ENCODE measurements at regions not wholly inside any gene's neighbourhood (a gene's known extent, or its start where the extent isn't known, plus 50 kb on each side); places are given as distances from the start of the nearest gene placed in this dataset.

DNA sequence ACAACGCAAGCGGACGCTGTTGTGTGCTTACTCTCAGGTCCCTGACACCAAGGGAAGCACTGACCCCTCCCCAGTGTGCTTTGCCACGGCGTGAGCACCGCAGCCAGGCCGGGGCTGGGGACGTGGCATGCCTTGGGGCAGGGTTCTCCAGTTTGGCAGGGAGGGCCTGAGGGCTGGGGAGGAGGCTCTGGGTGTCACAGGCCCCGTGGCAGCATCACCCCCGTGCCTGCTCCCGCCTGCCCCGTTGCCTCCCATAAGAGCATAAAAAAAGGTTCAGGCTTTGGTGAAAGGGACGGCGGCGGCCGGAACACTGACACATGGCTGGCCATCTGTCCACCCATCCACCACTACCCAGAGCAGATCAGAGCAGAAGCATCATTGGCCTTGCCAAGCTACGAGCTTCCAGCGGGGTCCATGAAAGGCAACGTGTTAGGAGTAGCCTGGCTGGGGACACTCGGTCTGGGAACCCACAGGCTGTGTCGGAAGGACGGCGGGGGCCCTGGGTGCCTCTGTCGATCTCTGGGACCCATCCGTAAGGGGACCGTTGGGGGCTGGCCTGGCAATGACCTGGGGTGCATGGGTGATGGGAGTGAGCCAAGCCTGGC, 183.0 kb downstream of the IGLL1 start:
- TF ChIP-seq, protein P1, sequence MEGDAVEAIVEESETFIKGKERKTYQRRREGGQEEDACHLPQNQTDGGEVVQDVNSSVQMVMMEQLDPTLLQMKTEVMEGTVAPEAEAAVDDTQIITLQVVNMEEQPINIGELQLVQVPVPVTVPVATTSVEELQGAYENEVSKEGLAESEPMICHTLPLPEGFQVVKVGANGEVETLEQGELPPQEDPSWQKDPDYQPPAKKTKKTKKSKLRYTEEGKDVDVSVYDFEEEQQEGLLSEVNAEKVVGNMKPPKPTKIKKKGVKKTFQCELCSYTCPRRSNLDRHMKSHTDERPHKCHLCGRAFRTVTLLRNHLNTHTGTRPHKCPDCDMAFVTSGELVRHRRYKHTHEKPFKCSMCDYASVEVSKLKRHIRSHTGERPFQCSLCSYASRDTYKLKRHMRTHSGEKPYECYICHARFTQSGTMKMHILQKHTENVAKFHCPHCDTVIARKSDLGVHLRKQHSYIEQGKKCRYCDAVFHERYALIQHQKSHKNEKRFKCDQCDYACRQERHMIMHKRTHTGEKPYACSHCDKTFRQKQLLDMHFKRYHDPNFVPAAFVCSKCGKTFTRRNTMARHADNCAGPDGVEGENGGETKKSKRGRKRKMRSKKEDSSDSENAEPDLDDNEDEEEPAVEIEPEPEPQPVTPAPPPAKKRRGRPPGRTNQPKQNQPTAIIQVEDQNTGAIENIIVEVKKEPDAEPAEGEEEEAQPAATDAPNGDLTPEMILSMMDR (conservative IDR thresholded peaks at IDR 0.05; ENCODE audit: low read depth, low read length) = no peak
- TF ChIP-seq EZH2 (IDR thresholded peaks at IDR 0.05; ENCODE audit: borderline replicate concordance, low read depth, low read length, poor library complexity, severe bottlenecking) = no peak
